Type B pancreatic cell (in vitro differentiated cells): ENCODE measurements at regions not wholly inside any gene's neighbourhood (a gene's known extent, or its start where the extent isn't known, plus 50 kb on each side); places are given as distances from the start of the nearest gene placed in this dataset.

Source experiments
- DNase-seq: peaks from one replicate; pipeline ENCODE4 v3.0.0; 2021; ENCODE audit warnings: mixed read lengths; ENCODE audit not compliant: unreplicated experiment; ENCODE audit errors: extremely low spot score
- H3K27ac Mint-ChIP-seq: 2 replicates; pipeline ENCODE4 v1.8.0; 2021; ENCODE audit warnings: mild to moderate bottlenecking, mixed read lengths
- H3K27me3 Mint-ChIP-seq: 2 replicates; pipeline ENCODE4 v1.8.0; 2021; ENCODE audit warnings: mixed read lengths
- H3K36me3 Mint-ChIP-seq: 2 replicates; pipeline ENCODE4 v1.8.0; 2021; ENCODE audit warnings: mixed read lengths
- H3K4me1 Mint-ChIP-seq: one replicate; pipeline ENCODE4 v1.8.0; 2021; ENCODE audit warnings: mixed read lengths; ENCODE audit not compliant: unreplicated experiment
- H3K4me3 Mint-ChIP-seq: 2 replicates; pipeline ENCODE4 v1.8.0; 2021; ENCODE audit warnings: mild to moderate bottlenecking, mixed read lengths
- H3K9me3 Mint-ChIP-seq: 2 replicates; pipeline ENCODE4 v1.8.0; 2021; ENCODE audit warnings: mixed read lengths
- CTCF ChIP-seq: fragments of 200-600 bp; sonication (generic); conservative IDR thresholded peaks from 2 replicates; pipeline ENCODE4 v1.5.0; 2021; ENCODE audit warnings: antibody characterized with exemption, mild to moderate bottlenecking

DNA sequence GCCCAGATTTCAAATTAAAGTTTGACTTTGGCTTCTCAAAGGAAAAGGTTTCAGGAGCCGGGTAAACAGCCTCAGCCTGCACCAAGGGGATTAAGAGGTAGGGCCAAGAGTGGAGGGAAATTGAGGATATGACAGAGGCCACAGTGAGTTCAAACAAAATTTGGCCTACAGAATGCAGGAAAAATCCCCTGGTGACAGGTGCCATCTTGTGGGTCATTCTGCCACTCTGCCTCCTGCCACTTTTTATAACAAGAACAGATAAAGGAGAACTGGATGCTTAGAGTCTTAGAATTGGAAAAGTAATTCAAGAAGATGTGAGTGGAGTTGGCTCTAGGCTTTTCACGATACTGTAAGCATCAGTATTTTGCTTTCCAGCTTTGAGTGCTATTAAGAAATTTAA, 253.2 kb downstream of the NR2F2 start:
- Mint-ChIP-seq H3K36me3 (no peaks in the 10 kb centered on the region), H3K4me3 (no peak overlapping the region), H3K27me3 (peaks cover 16% of the 10 kb centered on the region), H3K9me3 (no peaks in the 10 kb centered on the region), H3K4me1 (peaks cover 7% of the 10 kb centered on the region), H3K27ac (no peak overlapping the region)
- no peak for TF ChIP-seq CTCF
- no peak for DNase-seq

- H3K36me3 Mint-ChIP-seq = no peaks in the 10 kb centered on the region
- H3K4me1 Mint-ChIP-seq = peaks cover 6% of the 10 kb centered on the region
- DNase-seq = no peak
- TF ChIP-seq CTCF = no peak
- H3K9me3 Mint-ChIP-seq = no peaks in the 10 kb centered on the region
- no peak overlapping the region for H3K27ac Mint-ChIP-seq
- H3K4me3 Mint-ChIP-seq = no peak overlapping the region
- peaks cover 31% of the 10 kb centered on the region for H3K27me3 Mint-ChIP-seq
Observed at GRCh38 chr15:96585484-96586386, 255.2 kb downstream of the NR2F2 start.

DNA sequence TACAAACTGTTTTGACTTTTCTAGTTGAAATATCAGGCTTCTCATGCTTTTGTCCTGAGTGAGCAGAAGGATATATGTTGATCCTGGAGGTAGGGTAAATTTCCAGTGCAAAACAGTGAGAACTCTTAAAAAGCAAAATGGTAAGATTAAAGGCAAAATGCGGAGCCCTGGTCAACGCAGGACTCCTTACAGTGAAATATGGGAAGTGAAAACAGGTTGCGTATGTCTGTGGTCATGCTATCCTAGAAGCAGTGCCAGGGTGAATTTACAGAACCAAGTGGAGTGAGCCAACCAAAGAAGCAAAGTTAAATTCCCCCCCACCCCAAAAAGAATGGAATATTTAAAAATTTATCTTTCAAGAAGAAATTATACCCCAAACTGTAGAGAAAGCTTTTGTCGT, 256.4 kb downstream of the NR2F2 start:
- no peaks in the 10 kb centered on the region for H3K36me3 Mint-ChIP-seq
- no peak for DNase-seq
- peaks cover 35% of the 10 kb centered on the region for H3K27me3 Mint-ChIP-seq
- H3K9me3 Mint-ChIP-seq = no peaks in the 10 kb centered on the region
- TF ChIP-seq CTCF = no peak
- H3K4me1 Mint-ChIP-seq = peaks cover 6% of the 10 kb centered on the region
- no peak overlapping the region for H3K4me3 Mint-ChIP-seq
- H3K27ac Mint-ChIP-seq = no peak overlapping the region

GRCh38 chr15:96589864-96590263, 259.4 kb downstream of the NR2F2 start:
- peaks cover 11% of the 10 kb centered on the region for H3K4me1 Mint-ChIP-seq
- peaks cover 44% of the 10 kb centered on the region for H3K27me3 Mint-ChIP-seq
- H3K36me3 Mint-ChIP-seq = no peaks in the 10 kb centered on the region
- no peak overlapping the region for H3K4me3 Mint-ChIP-seq
- no peak overlapping the region for H3K27ac Mint-ChIP-seq
- no peak for DNase-seq
- H3K9me3 Mint-ChIP-seq = no peaks in the 10 kb centered on the region
- TF ChIP-seq CTCF = no peak

DNA sequence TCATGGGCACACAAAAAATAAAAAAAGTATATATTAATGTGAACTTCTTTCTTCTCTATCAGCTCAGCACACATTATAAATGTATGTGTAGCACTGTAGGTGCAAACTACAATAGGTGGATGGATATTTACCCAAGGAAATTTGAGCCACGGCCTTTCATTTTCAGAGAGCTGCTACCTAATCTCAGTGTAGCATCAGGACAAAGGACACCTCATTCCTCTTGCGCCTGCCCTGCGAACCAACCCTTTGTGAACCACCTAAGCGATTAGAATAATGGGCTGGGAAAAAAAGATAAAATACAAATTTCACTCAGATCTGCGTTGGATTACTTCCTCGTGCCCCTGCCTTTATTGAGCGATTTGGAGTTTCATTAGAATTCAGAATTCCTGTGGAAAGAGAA, 263.2 kb downstream of the NR2F2 start:
- peaks cover 5% of the 10 kb centered on the region for H3K4me1 Mint-ChIP-seq
- peak overlapping the region; percentile 13 for H3K4me3 Mint-ChIP-seq
- DNase-seq = no peak
- no peak for TF ChIP-seq CTCF
- H3K27ac Mint-ChIP-seq = no peak overlapping the region
- peaks cover 29% of the 10 kb centered on the region for H3K27me3 Mint-ChIP-seq
- no peaks in the 10 kb centered on the region for H3K36me3 Mint-ChIP-seq
- H3K9me3 Mint-ChIP-seq = no peaks in the 10 kb centered on the region
